Calu3 (cell line): ENCODE measurements at regions not wholly inside any gene's neighbourhood (a gene's known extent, or its start where the extent isn't known, plus 50 kb on each side); places are given as distances from the start of the nearest gene placed in this dataset.

Experiments
- BruUV-seq: library from RNA; stranded (reverse); fragments of 400-500 nt; replicated peaks from 2 replicates; lab custom pipeline; 2021; lab: Mats Ljungman, UMichigan
- CTCF ChIA-PET: fragments of 300-600 bp; sonication (Branson Sonifier 250); formaldehyde crosslinking; loops from one replicate; lab custom pipeline; 2022; ENCODE audit warnings: antibody characterized with exemption; lab: Charles Lee
- DNase-seq: peaks from one replicate; pipeline ENCODE4 v3.0.0; 2022
- H3K27ac Mint-ChIP-seq: one replicate; pipeline ENCODE4 v1.8.0; 2022; ENCODE audit warnings: mixed read lengths; ENCODE audit not compliant: unreplicated experiment
- H3K27me3 Mint-ChIP-seq: one replicate; pipeline ENCODE4 v1.8.0; 2022; ENCODE audit warnings: mixed read lengths; ENCODE audit not compliant: unreplicated experiment
- H3K36me3 Mint-ChIP-seq: one replicate; pipeline ENCODE4 v1.8.0; 2022; ENCODE audit warnings: mild to moderate bottlenecking, moderate library complexity, mixed read lengths; ENCODE audit not compliant: insufficient read depth, unreplicated experiment
- H3K4me1 Mint-ChIP-seq: one replicate; pipeline ENCODE4 v1.8.0; 2022; ENCODE audit warnings: mild to moderate bottlenecking, low read depth, mixed read lengths; ENCODE audit not compliant: unreplicated experiment
- H3K4me3 Mint-ChIP-seq: one replicate; pipeline ENCODE4 v1.8.0; 2022; ENCODE audit warnings: mild to moderate bottlenecking, low read depth, moderate library complexity, mixed read lengths; ENCODE audit not compliant: unreplicated experiment
- H3K9me3 Mint-ChIP-seq: one replicate; pipeline ENCODE4 v1.8.0; 2022; ENCODE audit warnings: low read depth, mixed read lengths; ENCODE audit not compliant: unreplicated experiment
- intact Hi-C: fragments of 100-400 bp; cut with micrococcal nuclease; formaldehyde crosslinking; loops from one replicate; pipeline ENCODE4 v1.10.0; 2022; ENCODE audit not compliant: unreplicated experiment
- TF ChIP-seq, protein P1 (sequence below): fragments of 200-600 bp; IDR thresholded peaks from one replicate; pipeline ENCODE4 v1.8.0; 2022; ENCODE audit warnings: antibody characterized with exemption; ENCODE audit not compliant: unreplicated experiment

DNA sequence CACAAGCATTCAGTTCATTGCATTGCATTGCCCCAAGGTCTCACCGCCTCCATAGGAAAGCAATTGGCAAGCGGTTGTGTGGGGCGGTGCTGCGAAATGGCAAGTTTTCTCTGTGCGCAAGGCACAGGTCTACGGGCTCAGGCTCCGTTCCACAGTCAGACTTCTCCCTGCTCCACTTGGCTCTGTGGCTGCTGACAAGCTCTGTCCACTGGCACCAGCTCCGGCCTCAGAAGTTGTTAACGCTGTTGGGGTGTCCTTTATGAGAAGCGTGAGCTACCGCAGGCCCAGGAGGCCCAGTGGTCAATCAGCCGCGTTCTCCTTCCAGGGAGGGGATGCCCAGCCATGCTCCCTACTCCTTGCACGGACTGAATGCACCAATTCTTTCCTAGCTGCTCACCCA is 87.0 kb upstream of the GATA6 start:
- CTCF ChIA-PET = interaction anchor here (0.6 kb wide), 1 partner anchor 87 kb away, joined by 4 read pairs; no protein-coding TSS in a partner anchor
- TF ChIP-seq, protein P1, sequence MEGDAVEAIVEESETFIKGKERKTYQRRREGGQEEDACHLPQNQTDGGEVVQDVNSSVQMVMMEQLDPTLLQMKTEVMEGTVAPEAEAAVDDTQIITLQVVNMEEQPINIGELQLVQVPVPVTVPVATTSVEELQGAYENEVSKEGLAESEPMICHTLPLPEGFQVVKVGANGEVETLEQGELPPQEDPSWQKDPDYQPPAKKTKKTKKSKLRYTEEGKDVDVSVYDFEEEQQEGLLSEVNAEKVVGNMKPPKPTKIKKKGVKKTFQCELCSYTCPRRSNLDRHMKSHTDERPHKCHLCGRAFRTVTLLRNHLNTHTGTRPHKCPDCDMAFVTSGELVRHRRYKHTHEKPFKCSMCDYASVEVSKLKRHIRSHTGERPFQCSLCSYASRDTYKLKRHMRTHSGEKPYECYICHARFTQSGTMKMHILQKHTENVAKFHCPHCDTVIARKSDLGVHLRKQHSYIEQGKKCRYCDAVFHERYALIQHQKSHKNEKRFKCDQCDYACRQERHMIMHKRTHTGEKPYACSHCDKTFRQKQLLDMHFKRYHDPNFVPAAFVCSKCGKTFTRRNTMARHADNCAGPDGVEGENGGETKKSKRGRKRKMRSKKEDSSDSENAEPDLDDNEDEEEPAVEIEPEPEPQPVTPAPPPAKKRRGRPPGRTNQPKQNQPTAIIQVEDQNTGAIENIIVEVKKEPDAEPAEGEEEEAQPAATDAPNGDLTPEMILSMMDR = no peak
- DNase-seq = no peak
- Mint-ChIP-seq H3K4me1 (peaks cover 29% of the 10 kb centered on the region), H3K36me3 (peaks cover 8% of the 10 kb centered on the region), H3K9me3 (no peaks in the 10 kb centered on the region), H3K27ac (no peak overlapping the region), H3K4me3 (no peak overlapping the region), H3K27me3 (no peaks in the 10 kb centered on the region)
- BruUV-seq = no TSS peak
- intact Hi-C loops = no loop called here

DNA sequence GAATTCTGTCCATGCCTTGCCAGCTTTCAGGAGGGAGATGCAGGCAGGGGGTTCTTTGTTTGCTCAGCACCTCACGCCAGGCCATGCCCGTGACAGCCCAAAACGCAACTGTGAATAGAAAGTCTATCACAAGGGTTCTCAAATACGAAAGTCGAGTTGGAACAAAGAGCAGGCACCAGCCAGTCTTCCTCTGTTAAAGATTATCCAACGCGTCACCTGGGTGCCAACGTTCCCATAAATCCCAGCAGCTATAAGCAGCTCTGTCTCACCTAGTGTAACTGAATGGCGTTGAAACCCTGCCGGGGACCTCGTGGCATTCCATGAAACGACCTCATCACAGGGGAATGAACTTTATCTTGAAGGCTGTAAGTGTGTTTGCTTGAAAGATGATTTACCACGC is 84.8 kb upstream of the GATA6 start:
- H3K9me3 Mint-ChIP-seq = no peaks in the 10 kb centered on the region
- no TSS peak for BruUV-seq
- intact Hi-C loops = loop anchor here (1.0 kb wide), 1 partner anchor 39 kb away; no protein-coding TSS in a partner anchor
- peaks cover 29% of the 10 kb centered on the region for H3K4me1 Mint-ChIP-seq
- H3K4me3 Mint-ChIP-seq = peak overlapping the region; percentile 64
- TF ChIP-seq, protein P1 = no peak
- CTCF ChIA-PET = interaction anchor here (0.6 to 1.5 kb wide), 3 partner anchors 9 to 24 kb away, joined by 3 to 7 read pairs (median 3); no protein-coding TSS in a partner anchor
- H3K36me3 Mint-ChIP-seq = peaks cover 8% of the 10 kb centered on the region
- H3K27me3 Mint-ChIP-seq = no peaks in the 10 kb centered on the region
- DNase-seq = peak; percentile 67
- H3K27ac Mint-ChIP-seq = peak overlapping the region; percentile 77

DNA sequence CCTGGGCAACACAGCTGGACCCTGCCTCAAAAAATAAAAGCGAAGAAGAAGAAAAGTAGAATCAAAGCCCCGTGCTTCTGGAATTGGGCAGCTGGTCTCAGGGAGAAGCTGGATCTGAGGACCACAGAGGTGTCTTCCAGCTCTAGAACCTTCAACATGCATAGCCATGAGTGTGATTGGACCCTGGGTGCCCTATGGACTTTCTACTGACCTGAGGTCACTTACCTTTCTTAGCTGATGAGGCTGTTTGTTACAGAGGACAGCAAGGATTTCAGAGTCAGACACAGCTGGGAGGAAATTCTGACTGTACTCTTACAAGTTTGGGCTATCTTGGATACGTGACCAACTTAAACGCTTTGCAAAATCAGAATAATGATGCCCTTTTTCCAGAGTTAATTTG is 82.4 kb upstream of the GATA6 start:
- TF ChIP-seq, protein P1 = no peak
- no TSS peak for BruUV-seq
- peaks cover 17% of the 10 kb centered on the region for H3K4me1 Mint-ChIP-seq

DNA sequence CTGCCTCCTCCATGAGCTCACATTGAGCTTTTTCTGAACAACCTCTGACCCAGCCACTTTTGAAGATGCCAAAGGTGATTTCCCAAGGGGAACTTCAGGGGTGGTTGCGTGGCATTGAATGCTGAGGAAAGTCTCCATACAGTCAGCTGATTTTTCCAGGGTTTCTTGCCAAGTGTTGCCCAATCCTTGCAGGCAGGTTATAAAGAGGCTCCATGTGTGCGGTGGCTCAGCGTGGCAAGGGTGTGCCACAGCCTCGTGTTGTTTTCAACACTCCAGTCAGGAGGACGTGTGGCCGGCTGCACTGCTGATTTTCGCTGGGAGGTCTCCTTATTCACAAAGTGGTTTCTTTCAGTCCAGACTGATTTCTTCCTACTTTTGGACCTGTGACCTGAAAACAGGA is 81.4 kb upstream of the GATA6 start:
- no peak overlapping the region for H3K27ac Mint-ChIP-seq
- BruUV-seq = no TSS peak
- intact Hi-C loops = no loop called here

More for the DNA sequence above, 82.4 kb upstream of the GATA6 start:
- Mint-ChIP-seq H3K36me3 (peaks cover 8% of the 10 kb centered on the region), H3K9me3 (no peaks in the 10 kb centered on the region), H3K27me3 (no peaks in the 10 kb centered on the region), H3K27ac (no peak overlapping the region), H3K4me3 (no peak overlapping the region)
- CTCF ChIA-PET = no interaction called here
- intact Hi-C loops = no loop called here
- DNase-seq = no peak

More for the DNA sequence above, 81.4 kb upstream of the GATA6 start:
- TF ChIP-seq, protein P1 = no peak
- Mint-ChIP-seq H3K36me3 (peaks cover 8% of the 10 kb centered on the region), H3K4me3 (no peak overlapping the region), H3K4me1 (peaks cover 17% of the 10 kb centered on the region), H3K27me3 (no peaks in the 10 kb centered on the region), H3K9me3 (no peaks in the 10 kb centered on the region)
- CTCF ChIA-PET = no interaction called here
- DNase-seq = no peak
